Tibial nerve (tissue), 3 donors: ENCODE measurements at regions not wholly inside any gene's neighbourhood (a gene's known extent, or its start where the extent isn't known, plus 50 kb on each side); places are given as distances from the start of the nearest gene placed in this dataset.

ENCODE experiments used
- CTCF ChIP-seq, 5 experiments: fragments of 200-600 bp in 3 of 5; fragments of 450-650 bp in 2 of 5; sonication (generic) in 3 of 5; IDR thresholded peaks; one replicate each; pipeline ENCODE4 v1.5.1; 2016 to 2019; ENCODE audit warnings: antibody characterized with exemption in 5 of 5, mild to moderate bottlenecking in 3 of 5, moderate library complexity in 2 of 5
- POLR2A ChIP-seq, 2 donors: fragments of 450-650 bp; IDR thresholded peaks; one replicate each; pipeline ENCODE4 v1.6.1; 2017; ENCODE audit warnings: antibody characterized with exemption in 2 of 2, mild to moderate bottlenecking in 2 of 2, moderate library complexity in 2 of 2

DNA sequence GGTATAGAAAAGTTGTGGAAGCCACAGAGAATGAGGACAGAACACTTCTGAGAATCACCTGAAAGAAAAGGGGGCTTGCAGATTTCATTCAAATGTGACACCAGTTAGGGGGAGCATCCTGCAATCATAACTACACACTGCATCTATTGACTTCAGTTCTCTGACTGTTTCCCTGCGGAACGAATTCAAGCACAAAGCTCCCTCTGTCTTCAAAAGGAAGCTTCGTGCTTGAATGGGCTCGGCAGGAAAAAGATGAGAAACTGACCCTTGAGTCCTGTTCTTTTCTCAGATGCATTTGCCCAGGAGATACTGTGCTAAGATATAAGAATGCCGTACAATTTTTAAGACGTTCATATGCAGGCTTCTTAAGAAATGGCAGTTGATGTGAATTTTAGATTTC is 2000.4 kb upstream of the RAG2 start:
- TF ChIP-seq CTCF (IDR thresholded peaks at IDR 0.05), result no peak
- no peak for TF ChIP-seq POLR2A (IDR thresholded peaks at IDR 0.05)
